Smooth muscle cell (in vitro differentiated cells): ENCODE measurements at regions not wholly inside any gene's neighbourhood (a gene's known extent, or its start where the extent isn't known, plus 50 kb on each side); places are given as distances from the start of the nearest gene placed in this dataset.

ENCODE experiments used
- DNase-seq: peaks from one replicate; lab custom pipeline; 2025; ENCODE audit not compliant: unreplicated experiment; lab: John Stamatoyannopoulos, UW
- H2AFZ ChIP-seq: fragments of 200-600 bp; sonication (generic); 2 replicates; pipeline ENCODE4 v1.6.0; 2016; ENCODE audit warnings: antibody characterized with exemption, low read depth, mild to moderate bottlenecking
- H3F3A ChIP-seq: fragments of 200-600 bp; sonication (generic); 2 replicates; pipeline ENCODE4 v1.6.0; 2017; ENCODE audit warnings: antibody characterized with exemption, low read depth
- H3K27ac ChIP-seq: fragments of 200-600 bp; sonication (generic); 2 replicates; pipeline ENCODE4 v1.5.1; 2016; ENCODE audit warnings: low read depth, mild to moderate bottlenecking
- H3K27me3 ChIP-seq: fragments of 200-600 bp; sonication (generic); 2 replicates; pipeline ENCODE4 v1.6.1; 2016; ENCODE audit warnings: low read depth, mild to moderate bottlenecking
- H3K36me3 ChIP-seq: fragments of 200-600 bp; sonication (generic); 2 replicates; pipeline ENCODE4 v1.5.1; 2016; ENCODE audit warnings: low read depth
- H3K4me1 ChIP-seq: fragments of 200-600 bp; sonication (generic); 2 replicates; pipeline ENCODE4 v1.5.1; 2016; ENCODE audit warnings: low read depth
- H3K4me2 ChIP-seq: fragments of 200-600 bp; sonication (generic); 2 replicates; pipeline ENCODE4 v1.6.0; 2016; ENCODE audit warnings: mild to moderate bottlenecking
- H3K4me3 ChIP-seq: fragments of 200-600 bp; sonication (generic); 2 replicates; pipeline ENCODE4 v1.5.1; 2016; ENCODE audit warnings: mild to moderate bottlenecking
- H3K79me2 ChIP-seq: fragments of 200-600 bp; sonication (generic); 2 replicates; pipeline ENCODE4 v1.6.0; 2016; ENCODE audit warnings: low read depth, mild to moderate bottlenecking
- H3K9ac ChIP-seq: fragments of 200-600 bp; sonication (generic); 2 replicates; pipeline ENCODE4 v1.6.0; 2016; ENCODE audit warnings: low read depth
- H3K9me3 ChIP-seq: fragments of 200-600 bp; sonication (generic); replicated peaks from 2 replicates; pipeline ENCODE4 v1.5.1; 2016; ENCODE audit warnings: low read depth
- H4K20me1 ChIP-seq: fragments of 200-600 bp; sonication (generic); 2 replicates; pipeline ENCODE4 v1.6.0; 2016; ENCODE audit warnings: low read depth
- CTCF ChIP-seq: fragments of 200-600 bp; sonication (generic); IDR thresholded peaks from 2 replicates; pipeline ENCODE4 v1.5.1; 2017; ENCODE audit warnings: borderline replicate concordance, mild to moderate bottlenecking, antibody characterized with exemption; ENCODE audit not compliant: insufficient read depth, poor library complexity, severe bottlenecking
- WGBS: methylation state at CpG from one replicate; pipeline ENCODE4 v1.1.7; 2016; ENCODE audit warnings: low lambda C conversion rate; 5-methylcytosine and 5-hydroxymethylcytosine counted together

DNA sequence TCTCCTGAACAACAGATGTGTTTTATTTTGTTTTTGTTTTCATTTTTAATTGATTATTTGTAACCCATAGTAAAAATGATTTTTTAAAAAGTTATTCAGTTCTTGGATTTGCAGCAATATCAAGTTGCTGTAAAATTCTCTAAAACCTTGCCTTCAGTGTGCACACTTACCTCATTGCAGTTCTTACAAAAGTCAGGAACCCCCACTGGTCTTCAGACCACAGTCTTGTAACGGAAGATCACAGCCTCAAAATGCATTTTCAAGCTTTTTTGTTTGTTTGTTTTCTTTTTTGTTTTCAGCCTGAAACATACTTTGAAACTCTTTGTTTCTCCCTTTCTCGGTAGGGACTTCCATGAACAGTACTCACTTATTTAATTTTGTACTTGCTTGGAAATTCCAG, 1012.8 kb upstream of the GYPC start:
- WGBS, result 56% methylated on average over 2 of the region's 2 CpGs
- Histone ChIP-seq H3K9me3 (no peaks in the 10 kb centered on the region), H3K4me3 (no peak overlapping the region), H3K79me2 (no peaks in the 10 kb centered on the region), H3K27me3 (no peaks in the 10 kb centered on the region), H3K9ac (no peak overlapping the region), H3K4me1 (no peaks in the 10 kb centered on the region), H3K36me3 (no peaks in the 10 kb centered on the region), H3K4me2 (no peak overlapping the region), H3K27ac (no peak overlapping the region), H2AFZ (no peak overlapping the region), H3F3A (no peaks in the 10 kb centered on the region), H4K20me1 (no peaks in the 10 kb centered on the region)
- TF ChIP-seq CTCF, result no peak
- no peak for DNase-seq

- no peak for DNase-seq
- no peak overlapping the region for H3K4me3 ChIP-seq
- H3K27me3 ChIP-seq, result no peaks in the 10 kb centered on the region
- no peaks in the 10 kb centered on the region for H3K9me3 ChIP-seq
- WGBS, result 61% methylated on average over 8 of the region's 8 CpGs
- H3F3A ChIP-seq, result no peaks in the 10 kb centered on the region
- no peak for TF ChIP-seq CTCF
- H3K4me1 ChIP-seq, result no peaks in the 10 kb centered on the region
- no peaks in the 10 kb centered on the region for H3K36me3 ChIP-seq
- no peak overlapping the region for H3K9ac ChIP-seq
- H3K27ac ChIP-seq, result no peak overlapping the region
- H4K20me1 ChIP-seq, result no peaks in the 10 kb centered on the region
- no peak overlapping the region for H3K4me2 ChIP-seq
- no peaks in the 10 kb centered on the region for H3K79me2 ChIP-seq
- H2AFZ ChIP-seq, result no peak overlapping the region
Observed at GRCh38 chr2:125643585-125643984, 1012.4 kb upstream of the GYPC start.

GRCh38 chr2:125644257-125644656, 1011.7 kb upstream of the GYPC start:
- H2AFZ ChIP-seq, result no peak overlapping the region
- no peak for TF ChIP-seq CTCF
- H3K4me2 ChIP-seq, result no peak overlapping the region
- no peak for DNase-seq
- no peaks in the 10 kb centered on the region for H3K79me2 ChIP-seq
- no peaks in the 10 kb centered on the region for H4K20me1 ChIP-seq
- H3K27ac ChIP-seq, result no peak overlapping the region
- peaks cover 2% of the 10 kb centered on the region for H3K4me1 ChIP-seq
- H3K9me3 ChIP-seq, result no peaks in the 10 kb centered on the region
- H3F3A ChIP-seq, result no peaks in the 10 kb centered on the region
- no peak overlapping the region for H3K4me3 ChIP-seq
- WGBS, result 87% methylated on average over 1 of the region's 1 CpG
- H3K9ac ChIP-seq, result no peak overlapping the region
- H3K27me3 ChIP-seq, result no peaks in the 10 kb centered on the region
- H3K36me3 ChIP-seq, result no peaks in the 10 kb centered on the region

DNA sequence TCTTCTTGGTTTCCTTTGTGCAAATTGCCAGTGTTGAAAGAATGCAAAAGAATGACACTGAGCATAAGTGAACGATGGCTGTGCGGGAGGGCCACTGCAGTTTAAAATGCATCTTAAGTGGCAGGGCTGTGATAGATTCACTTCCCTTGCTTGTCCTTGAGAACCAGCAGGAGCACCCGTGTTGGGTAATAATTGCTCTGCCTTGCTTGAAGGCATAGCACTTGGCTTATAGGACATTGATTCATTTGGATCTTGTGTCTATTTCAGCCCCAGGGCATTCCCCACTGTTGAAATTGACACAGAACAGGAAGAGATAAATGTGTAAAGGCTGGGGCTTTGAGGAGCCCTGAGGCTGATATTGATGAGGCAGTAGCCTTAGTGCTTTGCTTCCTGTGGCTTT, 1003.7 kb upstream of the GYPC start:
- Histone ChIP-seq H3K4me2 (no peak overlapping the region), H3F3A (no peaks in the 10 kb centered on the region), H3K9me3 (no peaks in the 10 kb centered on the region), H3K27ac (no peak overlapping the region), H3K79me2 (no peaks in the 10 kb centered on the region), H3K4me1 (peaks cover 9% of the 10 kb centered on the region), H3K4me3 (no peak overlapping the region), H3K9ac (no peak overlapping the region), H4K20me1 (no peaks in the 10 kb centered on the region), H2AFZ (no peak overlapping the region), H3K36me3 (no peaks in the 10 kb centered on the region), H3K27me3 (no peaks in the 10 kb centered on the region)
- TF ChIP-seq CTCF, result no peak
- DNase-seq, result no peak
- 52% methylated on average over 3 of the region's 3 CpGs for WGBS
